ENCODE measurements at regions not wholly inside any gene's neighbourhood (a gene's known extent, or its start where the extent isn't known, plus 50 kb on each side); places are given as distances from the start of the nearest gene placed in this dataset.

- TF ChIP-seq EZH2 (IDR thresholded peaks at IDR 0.05) (no peak), POLR2AphosphoS5 (IDR thresholded peaks at IDR 0.05; ENCODE audit: borderline replicate concordance, low read depth, low read length) (no peak), FOXP2 (optimal IDR thresholded peaks at IDR 0.05; ENCODE audit: control extremely low read depth, extremely low read length, insufficient read depth) (no peak)
Measured at GRCh38 chr10:20970708-20971107, 73.6 kb upstream of the NEBL start.

All from SK-N-MC (cell line).